Ovary (tissue), 7 donors: ENCODE measurements at regions not wholly inside any gene's neighbourhood (a gene's known extent, or its start where the extent isn't known, plus 50 kb on each side); places are given as distances from the start of the nearest gene placed in this dataset.
"Not testable (repeated sequence)": the region's sequence is repeated elsewhere in the genome, so short reads cannot be mapped to it uniquely, and the experiment has no call there.

Experiments used
- DNase-seq, 5 donors: peaks; one replicate each; pipeline ENCODE4 v3.0.0-alpha.2; 2019 to 2020
- H3K27ac ChIP-seq, 2 donors: fragments of 200-600 bp; one replicate each; pipeline versions ENCODE4 v1.5.1 to v1.8.0; 2019 to 2022
- H3K27me3 ChIP-seq: fragments of 200-600 bp; one replicate; pipeline ENCODE4 v1.8.0; 2022
- H3K36me3 ChIP-seq: fragments of 200-600 bp; sonication (generic); one replicate; pipeline ENCODE4 v1.5.1; 2019
- H3K4me1 ChIP-seq: one replicate; pipeline ENCODE4 v1.8.1; 2013; ENCODE audit warnings: mild to moderate bottlenecking, moderate library complexity; ENCODE audit not compliant: insufficient read depth
- H3K4me3 ChIP-seq: fragments of 200-600 bp; sonication (generic); one replicate; pipeline ENCODE4 v1.5.1; 2017
- H3K9me3 ChIP-seq, 2 donors: fragments of 200-600 bp in 1 of 2; sonication (generic) in 1 of 2; one replicate each; pipeline versions ENCODE4 v1.5.1 to v1.8.1; 2013 to 2019; ENCODE audit warnings: mild to moderate bottlenecking in 1 of 2, moderate library complexity in 1 of 2
- CTCF ChIP-seq, 3 donors: fragments of 450-650 bp in 2 of 3; fragments of 200-600 bp in 1 of 3; IDR thresholded peaks; one replicate each; pipeline versions ENCODE4 v1.5.1 to v1.8.0; 2016 to 2022; ENCODE audit warnings: antibody characterized with exemption in 3 of 3, mild to moderate bottlenecking in 1 of 3
- EP300 ChIP-seq: sonication (generic); formaldehyde crosslinking; IDR thresholded peaks from one replicate; pipeline ENCODE4 v1.6.1; 2017; ENCODE audit warnings: antibody characterized with exemption
- POLR2A ChIP-seq: fragments of 450-650 bp; IDR thresholded peaks from one replicate; pipeline ENCODE4 v1.6.1; 2017; ENCODE audit warnings: antibody characterized with exemption, mild to moderate bottlenecking, moderate library complexity
- WGBS, 3 donors: extraction: QIAGEN DNeasy Blood & Tissue Kit in 1 of 3; methylation state at CpG; one replicate each; pipeline versions ENCODE4 v1.1.5 to v1.1.7; 2013 to 2017; 5-methylcytosine and 5-hydroxymethylcytosine counted together
- intact Hi-C, 4 donors: fragments of 100-400 bp; cut with DNase I; formaldehyde crosslinking; loops; one replicate each; pipeline versions ENCODE4 v1.11.0 to v1.15.1; 2022 to 2023
- donor health status: DM: no; HTN: no; CAD: no; lungs with moderate emphysema.
- donor health status: DM: no; HTN: no; CAD: no.
- donor health status: Bipolar disorder and iron deficiency.
- donor health status: DM: no; HTN: no; CAD: no.
- donor health status: DM: yes; HTN: yes; CAD: no.

- intact Hi-C loops = no loop called here
- TF ChIP-seq POLR2A = no peak
- TF ChIP-seq CTCF (IDR thresholded peaks at IDR 0.05) = no peak
- TF ChIP-seq EP300 = no peak
Observed at GRCh38 chr4:23425570-23425969, 464.3 kb downstream of the PPARGC1A start.

DNA sequence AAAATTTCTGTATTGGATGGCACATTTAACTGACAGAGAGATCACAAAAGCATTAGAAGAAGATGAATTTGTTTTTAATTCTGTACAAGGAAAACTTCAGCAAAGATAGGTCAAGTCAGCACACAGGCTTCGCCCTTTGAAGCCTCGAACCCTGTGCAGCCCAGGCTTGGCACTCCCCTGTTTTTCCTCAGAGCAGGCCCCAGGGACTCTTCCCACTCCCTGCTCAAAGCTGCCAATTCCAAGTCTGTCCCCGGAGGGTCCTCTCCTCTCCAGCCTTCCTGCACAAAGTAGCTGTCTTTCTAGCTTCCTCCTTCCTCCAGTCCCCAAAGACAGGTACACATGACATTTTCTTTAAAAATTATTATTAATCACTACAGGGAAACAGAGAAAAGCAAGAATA, 466.3 kb downstream of the PPARGC1A start:
- intact Hi-C loops = no loop called here
- no peaks in the 10 kb centered on the region for H3K9me3 ChIP-seq
- H3K4me1 ChIP-seq = no peaks in the 10 kb centered on the region
- H3K27ac ChIP-seq = no peak overlapping the region
- H3K27me3 ChIP-seq = peaks cover 2% of the 10 kb centered on the region
- 58 to 65% (median 62%) methylated on average over 3 of the region's 3 CpGs for WGBS, 3 donors
- no peak overlapping the region for H3K4me3 ChIP-seq
- DNase-seq = no peak
- TF ChIP-seq CTCF (IDR thresholded peaks at IDR 0.05) (no peak), EP300 (no peak), POLR2A (no peak)
- H3K36me3 ChIP-seq = no peaks in the 10 kb centered on the region

More at GRCh38 chr4:23425570-23425969, 464.3 kb downstream of the PPARGC1A start:
- no peak for DNase-seq
- H3K27ac ChIP-seq = no peak overlapping the region
- no peaks in the 10 kb centered on the region for H3K4me1 ChIP-seq
- no peaks in the 10 kb centered on the region for H3K27me3 ChIP-seq
- no peak overlapping the region for H3K4me3 ChIP-seq
- H3K36me3 ChIP-seq = no peaks in the 10 kb centered on the region
- no peaks in the 10 kb centered on the region for H3K9me3 ChIP-seq

DNA sequence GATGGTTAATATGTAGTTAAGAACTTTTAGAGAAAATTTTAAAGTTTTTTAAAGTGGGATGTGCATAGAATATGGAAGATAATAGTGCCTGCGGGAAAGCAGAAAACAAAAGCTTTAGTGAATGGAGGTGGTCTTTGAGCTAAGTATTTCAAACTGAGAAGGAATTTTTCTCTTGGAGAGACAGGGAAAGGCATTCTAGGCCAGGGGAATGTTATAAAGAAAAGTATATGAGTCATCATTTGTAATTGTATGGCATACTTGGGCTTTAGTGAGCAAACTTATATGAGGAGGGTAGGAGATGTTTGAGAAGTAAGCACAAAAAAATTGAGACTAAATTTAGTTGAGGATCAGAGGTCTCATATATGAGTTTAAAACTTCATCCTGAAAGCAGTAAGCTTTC, 467.0 kb downstream of the PPARGC1A start:
- H3K36me3 ChIP-seq = no peaks in the 10 kb centered on the region
- DNase-seq = no peak
- H3K4me1 ChIP-seq = no peaks in the 10 kb centered on the region
- no peaks in the 10 kb centered on the region for H3K9me3 ChIP-seq
- WGBS, 3 donors = 87 to 93% (median 92%) methylated on average over 1 of the region's 1 CpG
- no peak for TF ChIP-seq POLR2A
- no peak for TF ChIP-seq EP300
- no peak for TF ChIP-seq CTCF (IDR thresholded peaks at IDR 0.05)
- H3K27ac ChIP-seq = no peak overlapping the region
- no peak overlapping the region for H3K4me3 ChIP-seq
- intact Hi-C loops = no loop called here
- H3K27me3 ChIP-seq = peaks cover 2% of the 10 kb centered on the region

- WGBS, 3 donors = 39 to 47% (median 44%) methylated on average over 3 of the region's 3 CpGs
- intact Hi-C loops = no loop called here
- TF ChIP-seq POLR2A (no peak), CTCF (IDR thresholded peaks at IDR 0.05) (no peak), EP300 (no peak)
Observed at GRCh38 chr4:23413631-23414030, 476.2 kb downstream of the PPARGC1A start.

GRCh38 chr4:23412701-23413100, 477.1 kb downstream of the PPARGC1A start:
- DNase-seq = no peak
- TF ChIP-seq EP300 (no peak), POLR2A (no peak), CTCF (IDR thresholded peaks at IDR 0.05) (no peak)
- no peaks in the 10 kb centered on the region for H3K9me3 ChIP-seq
- H3K4me1 ChIP-seq = no peaks in the 10 kb centered on the region
- no peaks in the 10 kb centered on the region for H3K27me3 ChIP-seq
- WGBS, 3 donors = 40 to 49% (median 45%) methylated on average over 3 of the region's 3 CpGs
- no peaks in the 10 kb centered on the region for H3K36me3 ChIP-seq
- intact Hi-C loops = no loop called here
- H3K4me3 ChIP-seq = no peak overlapping the region
- no peak overlapping the region for H3K27ac ChIP-seq

More at GRCh38 chr4:23413631-23414030, 476.2 kb downstream of the PPARGC1A start:
- Histone ChIP-seq H3K27ac (no peak overlapping the region), H3K4me3 (no peak overlapping the region), H3K36me3 (no peaks in the 10 kb centered on the region), H3K4me1 (no peaks in the 10 kb centered on the region), H3K27me3 (no peaks in the 10 kb centered on the region), H3K9me3 (no peaks in the 10 kb centered on the region)
- no peak for DNase-seq

DNA sequence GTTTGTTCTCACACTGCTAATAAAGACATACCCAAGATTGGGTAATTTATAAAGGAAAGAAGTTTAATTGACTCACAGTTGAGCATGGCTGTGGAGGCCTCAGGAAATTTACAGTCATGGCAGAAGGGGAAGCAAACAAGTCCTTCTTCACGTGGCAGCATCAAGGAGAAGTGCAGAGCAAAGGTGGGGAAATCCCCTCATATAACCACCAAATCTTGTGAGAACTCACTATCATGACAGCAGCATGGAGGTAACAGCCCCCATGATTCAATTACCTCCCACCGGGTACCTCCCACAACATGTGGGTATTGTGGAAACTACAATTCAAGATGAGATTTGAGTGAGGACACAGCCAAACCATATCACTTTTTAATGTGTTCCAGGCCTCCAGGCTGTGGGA, 480.9 kb downstream of the PPARGC1A start:
- H3K4me1 ChIP-seq, H3K27ac ChIP-seq, H3K27me3 ChIP-seq, DNase-seq, intact Hi-C loops, H3K4me3 ChIP-seq, H3K9me3 ChIP-seq, H3K36me3 ChIP-seq: not testable (repeated sequence)
- WGBS, 3 donors = 76 to 88% (median 78%) methylated on average over 2 of the region's 2 CpGs
